ENCODE measurements at regions not wholly inside any gene's neighbourhood (a gene's known extent, or its start where the extent isn't known, plus 50 kb on each side); places are given as distances from the start of the nearest gene placed in this dataset.
A peak's percentile ranks its signal among the peaks of the same experiment; 100 is the strongest.

DNA sequence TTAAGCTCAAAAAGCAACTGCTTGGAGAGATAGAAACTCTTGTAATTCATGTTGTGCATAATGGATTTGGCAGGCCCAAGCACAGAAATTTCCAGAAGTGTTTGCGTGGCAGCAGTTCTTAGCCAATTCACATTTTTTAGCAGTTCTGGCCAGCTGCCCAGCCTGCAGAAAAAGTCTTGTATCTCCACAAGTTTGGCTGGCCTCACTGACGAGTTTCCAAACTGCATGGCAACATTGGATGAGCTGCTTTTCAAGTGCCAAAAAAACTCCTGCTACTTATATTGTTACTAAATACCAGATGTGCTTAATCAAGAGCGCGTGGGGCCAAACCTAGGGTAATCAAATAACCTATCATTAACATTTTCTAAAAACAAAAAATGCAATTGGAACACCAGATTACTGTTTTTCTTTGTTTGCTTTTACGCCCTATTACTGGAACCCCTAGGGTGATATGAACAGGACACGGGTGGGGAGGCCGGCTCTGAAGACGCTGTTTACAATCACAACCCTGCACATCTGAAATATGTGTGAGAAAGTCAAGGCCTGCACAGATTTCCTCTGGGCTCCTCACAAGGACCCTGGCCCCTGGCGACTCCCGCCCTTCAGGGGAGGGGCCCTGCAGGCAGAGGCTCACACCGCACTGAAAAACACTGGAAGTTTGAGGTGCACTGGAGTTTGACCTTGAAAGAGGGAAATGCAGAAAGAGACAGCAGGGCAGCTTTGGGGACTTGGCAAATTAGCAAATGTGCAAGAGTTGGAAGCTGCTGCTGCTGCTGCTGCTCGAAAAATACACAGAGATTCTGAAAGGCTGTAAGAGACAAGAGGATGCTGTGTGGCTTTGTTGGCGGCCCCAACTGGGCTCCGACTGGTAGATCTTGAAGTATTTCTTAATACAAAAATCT, 55.2 kb upstream of the TARBP1 start:
- Histone ChIP-seq H3K4me2 (replicated peaks; ENCODE audit: extremely low read depth, low read length, poor library complexity, severe bottlenecking) (no peak overlapping the region), H3K79me2 (ENCODE audit: insufficient read depth, low read length) (no peaks in the 10 kb centered on the region), H3K36me3 (replicated peaks in 1 of 2; ENCODE audit: control insufficient read depth in 1 of 2, insufficient read depth in 2 of 2, low read length in 2 of 2) (no peaks in the 10 kb centered on the region), H3K27me3 (ENCODE audit: control insufficient read depth in 2 of 2, insufficient read depth in 2 of 2, low read length in 2 of 2) (no peaks in the 10 kb centered on the region), H4K20me1 (ENCODE audit: insufficient read depth, low read length) (no peaks in the 10 kb centered on the region), H3K4me3 (replicated peaks in 1 of 3; ENCODE audit: low read depth in 2 of 3, low read length in 3 of 3) (no peak overlapping the region), H3K9ac (ENCODE audit: insufficient read depth, low read length, poor library complexity, severe bottlenecking) (no peak overlapping the region), H2AFZ (ENCODE audit: insufficient read depth, low read depth, low read length, poor library complexity, severe bottlenecking) (no peak overlapping the region), H3K9me3 (replicated peaks in 1 of 2; ENCODE audit: control insufficient read depth in 1 of 2, insufficient read depth in 1 of 2, low read length in 2 of 2) (no peaks in the 10 kb centered on the region), H3K27ac (ENCODE audit: low read depth in 1 of 2, low read length in 2 of 2) (no peak overlapping the region), H3K4me1 (ENCODE audit: control insufficient read depth in 1 of 2, insufficient read depth in 2 of 2, low read length in 2 of 2) (peaks cover 37 to 41% of the 10 kb centered on the region in 2 donors)
- Mint-ChIP-seq H3K9me3 (no peaks in the 10 kb centered on the region), H3K27me3 (ENCODE audit: low read depth in 3 of 3) (peaks cover 2% of the 10 kb centered on the region in 3 donors), H3K36me3 (peaks cover 3 to 4% of the 10 kb centered on the region in 2 donors), H3K27ac (peak overlapping the region in 5 of 7 donors; percentile 21 to 99 (median 54)), H3K4me3 (no peak overlapping the region), H3K4me1 (peaks cover 47% of the 10 kb centered on the region)
- intact Hi-C loops (cut with micrococcal nuclease): loop anchor here in 1 of 2 donors (5.0 kb wide), 1 partner anchor 37 kb away; no protein-coding TSS in a partner anchor
- DNase-seq: no peak
- WGBS (ENCODE audit: insufficient coverage): 73% methylated on average over 9 of the region's 14 CpGs
- no peak for TF ChIP-seq CTCF (IDR thresholded peaks at IDR 0.05)

DNA sequence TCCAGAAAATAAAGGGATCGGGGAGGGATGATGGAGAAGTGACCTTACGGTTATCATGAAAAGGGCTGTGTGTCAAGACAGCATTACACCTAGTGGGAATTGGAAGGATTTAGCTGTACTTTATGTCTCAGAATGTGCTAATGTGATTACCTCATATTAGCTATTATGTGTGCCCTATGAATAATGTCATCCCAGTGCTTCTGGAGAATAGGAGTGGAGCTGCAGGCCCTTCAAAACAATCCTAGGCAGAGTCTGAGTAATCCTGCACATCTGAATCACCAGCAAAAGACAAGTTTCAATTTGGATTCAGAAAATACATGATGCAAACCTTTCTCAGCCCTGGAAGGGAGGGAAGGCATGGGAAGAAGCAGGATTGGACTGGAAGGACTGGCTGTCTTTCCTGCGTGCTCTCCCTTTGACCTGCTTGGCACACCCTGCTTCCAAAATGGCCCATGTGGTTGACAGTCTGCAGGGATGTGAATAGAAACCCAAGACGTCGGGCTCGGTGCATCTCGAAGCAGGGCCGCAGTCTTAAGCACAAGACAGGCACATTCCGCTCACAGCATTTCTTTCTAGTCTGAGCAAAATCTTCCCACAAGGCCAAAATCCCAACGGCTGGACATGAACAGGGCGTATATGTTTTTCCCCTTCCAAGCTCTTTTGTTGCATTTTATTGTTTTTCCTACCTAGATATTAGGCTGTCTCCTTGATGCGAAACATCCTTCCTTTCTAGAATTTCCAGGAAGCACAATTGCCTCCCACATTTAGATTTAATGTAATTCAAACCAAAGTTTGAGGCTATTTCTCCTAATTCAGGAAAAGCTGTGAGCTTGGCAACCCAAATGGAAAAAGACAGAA, 54.3 kb upstream of the TARBP1 start:
- WGBS (ENCODE audit: insufficient coverage): 100% methylated on average over 5 of the region's 12 CpGs
- Mint-ChIP-seq H3K9me3 (no peaks in the 10 kb centered on the region), H3K36me3 (peaks cover 3 to 4% of the 10 kb centered on the region in 2 donors), H3K27me3 (ENCODE audit: low read depth in 3 of 3) (peaks cover 2% of the 10 kb centered on the region in 3 donors), H3K4me3 (peak overlapping the region in 1 of 2 donors; percentile 76), H3K27ac (peak overlapping the region; percentile 97 to 100 (median 99)), H3K4me1 (peaks cover 56% of the 10 kb centered on the region)
- H3K27me3 ChIP-seq (ENCODE audit: control insufficient read depth in 2 of 2, insufficient read depth in 2 of 2, low read length in 2 of 2): no peaks in the 10 kb centered on the region
- no peaks in the 10 kb centered on the region for H3K36me3 ChIP-seq (replicated peaks in 1 of 2; ENCODE audit: control insufficient read depth in 1 of 2, insufficient read depth in 2 of 2, low read length in 2 of 2)
- H3K4me1 ChIP-seq (ENCODE audit: control insufficient read depth in 1 of 2, insufficient read depth in 2 of 2, low read length in 2 of 2): peaks cover 46 to 51% of the 10 kb centered on the region in 2 donors
- H3K9me3 ChIP-seq (replicated peaks in 1 of 2; ENCODE audit: control insufficient read depth in 1 of 2, insufficient read depth in 1 of 2, low read length in 2 of 2): no peaks in the 10 kb centered on the region
- H4K20me1 ChIP-seq (ENCODE audit: insufficient read depth, low read length): no peaks in the 10 kb centered on the region
- intact Hi-C loops (cut with micrococcal nuclease): loop anchor here in 1 of 2 donors (5.0 kb wide), 1 partner anchor 36 kb away; no protein-coding TSS in a partner anchor
- peak overlapping the region; percentile 27 for H3K9ac ChIP-seq (ENCODE audit: insufficient read depth, low read length, poor library complexity, severe bottlenecking)
- peak; percentile 46 to 80 (median 48) for DNase-seq
- H3K4me2 ChIP-seq (replicated peaks; ENCODE audit: extremely low read depth, low read length, poor library complexity, severe bottlenecking): peak overlapping the region; percentile 56
- H3K27ac ChIP-seq (ENCODE audit: low read depth in 1 of 2, low read length in 2 of 2): peak overlapping the region; percentile 81 to 93
- H3K4me3 ChIP-seq (replicated peaks in 1 of 3; ENCODE audit: low read depth in 2 of 3, low read length in 3 of 3): peak overlapping the region in 1 of 3 experiments; percentile 28
- no peak for TF ChIP-seq CTCF (IDR thresholded peaks at IDR 0.05)
- no peaks in the 10 kb centered on the region for H3K79me2 ChIP-seq (ENCODE audit: insufficient read depth, low read length)
- peak overlapping the region; percentile 40 for H2AFZ ChIP-seq (ENCODE audit: insufficient read depth, low read depth, low read length, poor library complexity, severe bottlenecking)
